GM19438 (cell line): ENCODE measurements at regions not wholly inside any gene's neighbourhood (a gene's known extent, or its start where the extent isn't known, plus 50 kb on each side); places are given as distances from the start of the nearest gene placed in this dataset.
"Not testable (repeated sequence)": the region's sequence is repeated elsewhere in the genome, so short reads cannot be mapped to it uniquely, and the experiment has no call there.

Experiments
- ATAC-seq: cut with Tn5 transposase; IDR thresholded peaks from one replicate; pipeline ENCODE4 v1.9.1; 2021; ENCODE audit warnings: low read depth; ENCODE audit not compliant: unreplicated experiment

DNA sequence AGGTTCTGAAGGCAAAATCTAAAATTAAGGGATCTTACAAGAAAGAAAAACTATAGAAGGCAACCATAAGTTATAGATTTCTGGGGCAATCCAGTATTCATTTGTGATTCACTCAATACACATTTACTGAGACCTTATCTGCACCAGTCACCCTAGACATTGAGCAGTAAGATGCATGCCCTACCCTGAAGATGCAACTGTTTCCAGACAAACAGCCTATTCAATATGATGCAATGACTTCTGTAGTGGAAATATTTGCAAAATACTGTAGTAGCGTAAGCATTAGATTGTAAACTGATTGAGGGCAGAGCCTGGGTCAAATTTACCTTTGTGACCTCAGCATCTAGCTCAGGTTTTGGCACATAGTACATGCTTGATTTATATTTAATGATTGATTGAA lies 256.2 kb upstream of the ACTBL2 start:
- no peak for ATAC-seq

DNA sequence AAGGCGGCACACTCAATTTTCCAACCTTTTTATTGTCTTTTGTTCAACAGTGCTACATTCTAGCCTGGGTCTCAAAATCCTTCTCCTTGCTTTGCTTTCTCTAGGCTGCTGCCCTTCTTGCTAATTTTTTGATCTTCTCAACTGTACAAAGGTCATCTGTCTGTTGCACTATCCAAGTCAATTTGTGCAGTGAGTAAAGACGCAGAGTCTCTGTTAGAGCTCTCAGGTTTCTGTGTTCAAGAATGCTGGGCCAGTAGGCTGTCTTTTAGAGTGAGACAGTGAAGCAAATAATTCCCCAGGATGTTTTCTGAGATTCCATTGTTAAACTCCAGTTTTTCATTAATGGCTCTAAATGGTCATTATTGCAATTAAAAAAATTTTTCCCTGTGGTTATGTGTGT lies 255.7 kb upstream of the ACTBL2 start:
- ATAC-seq = no peak

DNA sequence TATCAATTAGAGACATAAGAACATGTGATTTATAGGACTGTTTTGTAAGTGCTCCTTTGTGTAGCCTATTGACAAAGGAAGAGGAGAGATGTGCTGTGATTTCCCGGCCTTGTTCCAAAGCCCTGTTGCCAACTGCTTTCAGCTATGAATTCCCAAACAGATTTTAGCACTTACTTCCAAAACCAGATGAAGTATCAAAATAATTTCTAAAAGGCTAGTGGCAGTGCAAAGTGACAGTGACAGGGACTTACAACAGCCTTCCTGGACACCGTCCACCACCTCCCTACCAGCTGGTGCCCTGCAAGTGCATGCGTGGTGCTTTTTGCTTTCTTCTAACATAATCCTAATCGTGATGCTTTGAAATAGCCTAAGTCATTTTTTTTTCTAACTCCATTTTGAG lies 254.1 kb upstream of the ACTBL2 start:
- ATAC-seq = no peak

DNA sequence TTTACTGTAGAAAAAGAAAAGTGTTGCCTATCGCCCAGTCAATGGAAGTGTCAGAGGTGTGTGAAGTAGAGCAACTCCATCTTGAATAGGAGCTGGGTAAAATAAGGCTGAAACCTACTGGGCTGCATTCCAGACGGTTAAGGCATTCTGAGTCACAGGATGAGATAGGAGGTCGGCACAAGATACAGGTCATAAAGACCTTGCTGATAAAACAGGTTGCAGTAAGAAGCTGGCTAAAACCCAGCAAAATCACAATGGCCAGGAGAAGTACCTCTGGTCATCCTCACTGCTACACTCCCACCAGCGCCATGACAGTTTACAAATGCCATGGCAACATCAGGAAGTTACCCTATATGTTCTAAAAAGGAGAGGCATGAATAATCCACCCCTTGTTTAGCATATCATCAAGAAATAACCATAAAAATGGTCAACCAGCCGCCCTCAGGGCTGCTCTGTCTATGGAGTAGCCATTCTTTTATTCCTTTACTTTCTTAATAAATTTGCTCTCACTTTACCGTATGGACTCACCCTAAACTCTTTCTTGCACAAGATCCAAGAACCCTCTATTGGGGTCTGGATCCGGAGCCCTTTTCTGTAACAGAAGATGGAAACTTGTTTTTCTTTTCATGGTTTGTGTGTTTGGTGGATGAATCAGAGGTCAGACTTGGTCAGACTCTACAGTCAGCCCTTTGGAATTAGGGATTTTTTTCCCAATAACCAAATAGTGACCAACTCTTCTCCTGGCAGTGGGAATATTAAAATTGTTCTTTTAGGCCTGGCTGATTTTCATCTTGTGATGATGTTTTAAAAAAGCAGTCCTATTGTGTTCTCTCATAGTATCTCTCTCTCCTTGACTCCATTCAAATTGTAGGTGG lies 252.9 kb upstream of the ACTBL2 start:
- ATAC-seq = not testable (repeated sequence)

DNA sequence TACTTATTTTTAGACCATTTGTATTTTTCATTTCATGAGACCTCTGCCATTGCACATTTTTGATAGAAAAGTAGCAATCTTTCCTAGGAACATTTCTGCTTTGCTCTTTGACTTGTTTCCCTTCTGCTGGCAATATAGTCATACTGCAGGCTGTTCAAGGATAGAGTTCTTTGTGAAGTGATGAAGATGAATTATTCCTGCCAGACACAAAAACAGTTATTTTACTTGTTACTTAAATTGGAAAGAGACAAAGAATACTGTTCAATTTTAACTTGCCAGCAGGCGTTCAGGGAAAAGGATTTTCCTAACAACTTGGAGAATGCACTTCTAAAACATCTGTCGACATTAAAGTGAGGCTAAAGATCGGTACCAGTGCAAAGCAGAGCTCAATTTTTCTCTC lies 251.7 kb upstream of the ACTBL2 start:
- ATAC-seq = no peak

DNA sequence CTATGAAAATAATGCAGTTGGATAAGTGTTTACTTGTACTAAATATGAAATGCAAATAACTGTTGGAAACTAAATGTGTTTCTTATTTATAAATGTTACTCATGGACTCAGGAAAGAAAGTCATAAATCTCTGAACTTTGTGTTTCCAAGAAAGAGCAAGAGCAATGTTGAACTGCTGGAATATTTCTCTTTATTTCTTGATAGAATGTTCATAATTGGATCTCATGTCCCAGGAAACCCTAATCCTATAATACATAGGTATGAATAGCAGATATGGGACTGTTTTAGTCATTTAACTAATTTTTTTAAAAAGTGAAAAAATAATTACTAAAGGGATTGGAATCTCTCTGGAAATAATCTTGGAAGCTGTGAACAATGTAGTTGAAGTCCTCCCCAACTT lies 245.0 kb upstream of the ACTBL2 start:
- no peak for ATAC-seq

DNA sequence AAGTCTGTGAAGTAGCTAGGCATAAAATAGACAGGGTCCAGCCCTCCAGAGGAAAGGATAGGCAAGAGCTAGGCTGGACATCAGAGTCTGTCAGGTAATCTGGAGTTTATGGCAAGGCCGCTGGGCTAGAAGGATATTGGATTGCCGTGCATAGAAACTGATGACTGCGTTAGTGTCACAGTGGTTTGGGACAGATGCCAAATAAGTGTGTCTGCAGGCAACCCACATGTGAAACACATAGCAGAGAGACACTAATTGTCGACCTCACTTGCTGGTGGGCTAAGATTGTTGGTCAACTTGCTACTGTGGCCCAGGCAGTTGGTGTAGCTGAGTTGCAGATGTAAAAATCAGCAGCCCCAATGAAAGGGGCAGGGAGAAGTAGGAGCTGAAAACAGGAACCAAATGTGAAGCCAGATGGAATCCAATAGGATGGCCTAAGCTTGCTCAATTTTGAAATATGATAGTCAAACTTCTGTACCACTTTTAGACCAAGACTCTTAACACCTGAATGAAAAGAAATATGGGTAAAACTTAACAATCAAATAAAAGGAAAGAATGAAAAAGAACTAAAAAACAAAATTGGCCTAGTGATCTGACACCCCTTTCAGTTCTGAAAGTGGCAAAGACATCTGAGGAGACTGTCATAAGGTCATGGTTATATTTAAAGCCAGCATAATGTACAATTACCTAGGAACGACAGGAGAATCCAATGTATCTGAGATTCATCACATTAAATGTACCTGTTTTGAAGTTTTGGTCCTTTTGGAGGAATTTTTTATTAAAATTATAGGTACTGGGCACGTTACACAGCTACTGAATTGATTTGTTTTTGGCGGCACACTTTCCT lies 243.3 kb upstream of the ACTBL2 start:
- no peak for ATAC-seq

DNA sequence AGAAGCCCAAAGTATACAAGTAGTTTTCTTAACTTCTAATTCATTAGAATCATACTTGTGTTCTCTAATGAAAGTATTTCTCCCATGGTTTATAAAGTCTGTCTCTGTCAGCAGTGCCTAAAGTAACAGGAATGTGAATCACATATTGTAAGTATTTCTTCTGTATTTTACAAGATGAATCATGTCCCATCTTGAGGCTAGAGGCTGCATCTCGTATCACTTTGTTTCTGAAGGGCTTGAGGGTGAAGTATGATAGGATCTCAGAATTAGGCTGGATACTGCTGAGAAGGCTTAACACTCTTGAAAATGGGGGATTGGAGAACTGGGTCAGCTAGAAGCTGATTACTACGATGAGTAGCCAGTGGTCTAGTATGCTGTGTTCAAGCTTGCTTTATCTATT lies 242.2 kb upstream of the ACTBL2 start:
- ATAC-seq = no peak

DNA sequence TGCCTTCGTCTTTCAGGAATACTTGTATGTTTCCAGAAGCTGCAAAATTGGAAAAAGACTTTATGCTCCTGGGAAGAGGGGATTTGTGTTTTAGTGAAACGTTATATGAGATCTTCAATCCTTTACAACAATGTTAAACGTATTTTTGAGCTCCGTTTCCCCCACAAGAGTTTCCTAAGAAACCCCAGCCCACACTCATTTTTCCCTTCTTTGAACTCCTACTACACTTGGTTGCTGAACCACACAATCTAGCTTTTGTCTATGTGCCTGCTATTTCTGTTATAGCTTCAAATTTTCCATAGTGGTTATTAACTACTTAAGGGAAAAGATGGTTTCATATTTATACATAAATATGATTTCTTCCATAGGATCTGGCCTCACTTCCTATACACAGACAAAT lies 238.6 kb upstream of the ACTBL2 start:
- no peak for ATAC-seq

DNA sequence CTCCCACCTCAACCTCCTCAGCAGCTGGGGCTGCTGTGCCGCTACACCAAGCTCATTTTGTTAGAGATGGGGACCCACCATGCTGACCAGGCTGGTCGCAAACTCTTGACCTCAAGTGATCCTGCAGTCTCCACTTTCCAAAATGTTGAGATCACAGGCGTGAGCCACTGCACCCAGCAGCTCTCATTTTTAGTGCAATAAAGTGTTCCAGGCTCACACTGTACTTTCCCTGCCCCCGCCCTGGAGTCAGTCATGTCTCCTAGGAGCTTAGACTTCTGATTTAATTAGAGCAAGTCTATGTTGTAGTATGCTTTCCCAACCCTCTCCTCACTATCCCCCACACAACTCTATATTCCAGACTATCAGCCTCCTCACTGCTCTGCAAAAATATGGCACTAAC lies 238.0 kb upstream of the ACTBL2 start:
- no peak for ATAC-seq

DNA sequence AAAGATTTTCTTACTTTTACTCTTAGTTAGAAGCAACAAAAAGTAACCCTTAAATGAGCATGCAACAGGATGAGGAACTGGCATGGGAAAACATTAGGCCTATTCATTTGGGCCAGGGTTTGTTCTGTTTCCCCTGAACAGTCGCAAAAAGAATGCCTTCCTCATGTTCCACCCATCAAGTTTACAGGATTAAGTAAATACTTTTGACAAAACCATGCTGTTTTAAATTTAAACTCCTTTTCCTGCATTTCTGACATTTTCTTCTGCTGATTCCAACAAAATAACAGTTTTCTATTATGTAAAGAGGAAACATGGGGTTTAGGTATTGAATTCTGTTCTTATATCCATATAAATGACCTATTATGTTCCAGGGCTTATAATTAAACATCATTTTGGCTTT lies 236.6 kb upstream of the ACTBL2 start:
- no peak for ATAC-seq

DNA sequence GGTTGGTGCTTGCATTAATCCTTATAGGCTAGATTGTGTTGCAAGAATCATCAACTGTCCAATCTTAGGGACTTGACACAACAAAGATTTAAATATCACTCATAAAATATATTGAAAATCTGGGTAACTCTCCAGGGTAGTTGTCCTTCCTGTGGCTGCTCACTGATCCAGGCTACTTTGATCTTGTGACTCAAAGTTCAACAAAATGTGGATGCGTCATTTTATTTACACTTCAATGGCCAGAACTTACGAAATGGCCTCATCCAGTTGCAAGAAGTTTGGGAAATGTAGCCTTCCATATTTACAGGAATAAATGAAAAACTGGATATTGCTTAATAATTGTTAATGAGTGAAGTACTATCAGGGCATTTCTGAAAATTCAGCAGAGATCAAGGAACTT lies 235.5 kb upstream of the ACTBL2 start:
- ATAC-seq = no peak

DNA sequence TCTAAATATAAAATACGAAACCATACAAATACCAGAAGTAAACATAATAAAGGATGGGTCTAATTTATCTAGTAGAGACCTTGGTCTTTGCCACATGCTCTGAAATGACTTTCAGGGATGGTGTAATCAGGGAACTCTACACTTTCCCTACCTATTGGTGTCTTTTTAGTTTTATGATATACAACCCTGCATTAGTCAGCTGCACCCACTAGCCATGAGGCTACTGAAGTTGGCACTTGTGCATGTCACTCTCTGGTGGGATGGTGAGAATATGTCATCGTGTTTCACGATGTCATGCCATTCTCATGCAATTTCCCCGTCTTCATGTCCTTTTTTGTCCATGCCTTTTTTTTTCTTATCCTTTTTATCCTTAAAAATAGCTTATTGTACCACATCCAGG lies 234.9 kb upstream of the ACTBL2 start:
- ATAC-seq = no peak

DNA sequence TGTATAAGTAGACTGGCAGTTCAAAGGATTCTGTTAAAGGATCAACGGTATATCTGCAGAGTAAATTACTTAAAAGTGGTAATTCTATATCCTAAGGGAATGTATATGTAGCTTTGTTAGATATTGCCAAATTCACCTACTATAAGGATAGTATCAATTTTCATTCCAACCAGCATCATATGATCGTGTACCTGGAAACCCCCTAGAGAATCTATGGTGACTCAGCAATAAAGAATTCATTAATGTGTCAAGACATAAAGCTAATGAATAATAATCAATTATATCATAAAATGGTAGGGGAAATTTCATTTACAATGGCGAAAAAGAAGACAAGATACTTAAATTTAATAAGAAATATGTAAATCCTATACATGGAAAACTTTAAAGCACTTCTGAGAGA lies 234.1 kb upstream of the ACTBL2 start:
- ATAC-seq = no peak

DNA sequence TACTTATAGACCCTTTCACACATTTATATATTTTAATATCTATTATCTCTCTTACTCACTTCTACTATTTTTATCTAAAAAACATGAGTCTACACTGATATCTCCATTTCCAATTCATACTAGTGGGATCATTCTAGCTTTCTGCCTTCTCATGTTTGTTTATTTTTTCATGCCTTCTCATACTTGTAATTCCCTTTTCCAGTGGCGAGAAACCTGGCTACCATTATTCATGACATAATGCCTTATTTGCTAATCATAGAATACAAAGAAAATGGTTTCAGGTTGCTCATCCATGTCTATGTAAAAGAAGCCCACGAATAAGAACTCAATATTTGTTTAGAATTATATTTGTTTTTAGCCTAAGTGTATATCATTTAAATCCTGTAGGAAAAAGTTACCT lies 232.7 kb upstream of the ACTBL2 start:
- ATAC-seq = no peak

DNA sequence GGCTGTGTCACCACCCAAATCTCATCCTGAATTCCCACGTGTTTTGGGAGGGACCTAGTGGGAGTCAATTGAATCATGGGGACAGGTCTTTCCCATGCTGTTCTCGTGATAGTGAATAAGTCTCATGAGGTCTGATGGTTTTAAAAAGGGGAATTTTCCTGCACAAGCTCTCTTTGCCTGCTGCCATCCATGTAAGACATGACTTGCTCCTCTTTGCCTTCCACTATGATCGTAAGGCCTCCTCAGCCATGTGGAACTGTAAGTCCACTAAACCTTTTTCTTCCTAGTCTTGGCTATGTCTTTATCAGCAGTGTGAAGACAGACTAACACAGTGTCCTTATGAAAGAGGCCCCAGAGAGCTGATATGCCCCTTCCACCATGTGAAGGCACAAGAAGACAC lies 230.9 kb upstream of the ACTBL2 start:
- ATAC-seq = not testable (repeated sequence)

DNA sequence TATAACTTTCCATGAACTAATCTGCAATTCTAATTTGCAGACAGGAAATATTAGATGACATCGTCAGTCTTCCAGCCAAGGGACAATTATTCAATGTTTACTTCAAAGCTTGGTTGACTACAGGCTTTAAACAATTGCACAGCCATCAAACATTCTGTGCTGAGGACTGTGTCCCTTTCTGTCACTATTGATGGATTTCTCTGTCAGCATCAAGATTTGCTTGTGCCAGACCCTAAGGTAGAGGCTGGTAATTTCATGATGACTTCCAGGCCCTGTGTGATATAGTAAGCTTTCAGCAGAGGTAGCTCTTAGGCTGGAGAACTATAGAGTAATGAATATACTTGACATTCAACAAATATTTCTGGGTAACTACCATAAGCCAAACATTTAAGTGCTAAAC lies 229.3 kb upstream of the ACTBL2 start:
- ATAC-seq = no peak

DNA sequence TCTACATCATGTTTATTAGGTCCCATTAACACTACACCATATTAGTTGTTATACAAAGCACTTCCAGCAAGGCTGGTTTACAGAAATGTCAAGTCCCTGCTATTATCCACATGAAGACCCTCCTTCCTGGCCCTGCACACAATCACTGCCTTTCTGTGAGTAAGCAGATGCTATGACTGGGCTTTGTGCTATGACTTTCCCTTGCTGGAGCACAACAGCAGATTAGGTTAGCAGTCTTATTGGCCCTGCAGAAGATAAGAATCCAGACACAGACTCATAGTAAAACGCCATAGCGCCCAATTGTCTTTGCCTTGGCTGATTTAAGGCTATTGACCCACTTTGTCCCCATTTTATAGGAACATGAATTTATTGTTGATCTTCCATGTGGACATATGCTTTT lies 228.9 kb upstream of the ACTBL2 start:
- ATAC-seq = no peak

DNA sequence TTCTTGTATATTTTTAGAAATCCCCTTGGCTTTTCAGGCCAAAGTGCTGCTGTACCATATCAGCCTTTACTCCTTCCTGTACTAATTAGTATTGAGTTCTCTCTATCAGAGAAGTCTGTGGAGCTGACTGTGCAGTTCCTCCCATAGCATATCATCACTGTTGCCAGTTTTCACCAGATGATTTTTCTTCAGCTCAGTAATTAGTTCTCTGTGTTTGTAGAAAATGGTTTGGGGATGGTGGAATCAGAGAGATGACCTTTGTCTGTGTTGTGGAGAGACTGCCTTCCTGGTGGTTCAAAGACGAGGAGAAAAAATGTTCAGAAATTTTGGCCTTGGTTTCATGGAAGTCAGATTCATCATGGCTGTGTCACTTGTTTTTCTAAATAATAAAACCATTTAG lies 227.5 kb upstream of the ACTBL2 start:
- ATAC-seq = no peak

DNA sequence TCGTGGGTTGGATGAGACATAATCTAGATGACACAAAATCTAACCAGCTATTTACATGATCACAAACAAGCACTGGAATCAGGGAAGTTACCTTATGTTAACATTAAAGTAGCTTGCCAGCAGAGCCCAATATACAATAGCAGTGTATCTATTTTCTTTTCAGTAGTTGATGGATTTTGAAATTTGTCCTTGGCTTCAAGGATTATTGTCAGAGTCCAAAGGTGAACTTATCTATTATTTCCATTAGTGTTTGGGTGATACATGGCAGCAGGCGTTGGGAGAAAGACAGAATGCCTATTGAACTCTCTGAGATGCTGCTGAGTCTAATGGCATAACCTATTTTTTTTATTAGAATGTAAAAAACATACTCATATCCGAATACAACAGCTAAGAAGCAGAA lies 223.2 kb upstream of the ACTBL2 start:
- ATAC-seq = no peak

DNA sequence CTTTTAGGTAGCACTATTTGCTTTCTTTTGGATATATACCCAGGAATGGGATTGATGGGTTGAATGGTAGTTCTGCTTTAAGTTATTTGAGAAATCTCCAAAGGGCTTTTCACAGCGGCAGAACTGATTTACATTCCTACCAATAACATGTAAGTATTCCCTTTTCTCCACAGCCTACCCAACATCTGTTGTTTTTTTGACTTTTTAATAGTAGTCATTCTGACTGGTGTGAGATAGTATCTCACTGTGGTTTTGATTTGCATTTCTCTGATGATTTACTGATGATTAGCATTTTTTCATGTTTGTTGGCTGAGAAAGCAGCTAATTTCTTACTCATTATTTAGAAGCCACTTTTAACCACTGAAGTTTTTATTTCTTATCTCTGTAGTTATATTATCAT lies 221.1 kb upstream of the ACTBL2 start:
- ATAC-seq = no peak

DNA sequence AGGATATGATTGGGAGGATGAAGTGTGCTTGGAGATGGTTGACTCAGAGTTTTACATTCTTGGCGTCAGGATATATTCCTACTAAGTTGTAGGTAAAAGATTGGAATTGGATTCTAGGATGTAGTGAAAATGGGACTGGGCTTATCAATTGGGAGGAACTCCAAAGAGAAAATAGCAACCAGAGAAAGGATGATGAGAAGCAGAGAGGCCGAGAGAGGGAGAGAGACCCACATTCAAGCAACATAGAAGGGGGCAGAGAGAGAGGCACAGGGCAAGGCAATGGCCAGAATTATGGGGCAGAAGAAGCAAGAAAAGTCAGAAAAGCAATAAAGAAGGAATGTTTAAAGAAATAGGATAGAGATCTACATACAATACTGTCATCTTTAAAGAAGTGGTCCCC lies 217.9 kb upstream of the ACTBL2 start:
- ATAC-seq = no peak
